GM15510 (cell line): ENCODE measurements at regions not wholly inside any gene's neighbourhood (a gene's known extent, or its start where the extent isn't known, plus 50 kb on each side); places are given as distances from the start of the nearest gene placed in this dataset.

Experiments
- POLR2A ChIP-seq: IDR thresholded peaks from 3 replicates; pipeline ENCODE4 v1.6.1; 2011; ENCODE audit warnings: borderline replicate concordance; ENCODE audit not compliant: insufficient read length; ENCODE audit errors: extremely low read depth

DNA sequence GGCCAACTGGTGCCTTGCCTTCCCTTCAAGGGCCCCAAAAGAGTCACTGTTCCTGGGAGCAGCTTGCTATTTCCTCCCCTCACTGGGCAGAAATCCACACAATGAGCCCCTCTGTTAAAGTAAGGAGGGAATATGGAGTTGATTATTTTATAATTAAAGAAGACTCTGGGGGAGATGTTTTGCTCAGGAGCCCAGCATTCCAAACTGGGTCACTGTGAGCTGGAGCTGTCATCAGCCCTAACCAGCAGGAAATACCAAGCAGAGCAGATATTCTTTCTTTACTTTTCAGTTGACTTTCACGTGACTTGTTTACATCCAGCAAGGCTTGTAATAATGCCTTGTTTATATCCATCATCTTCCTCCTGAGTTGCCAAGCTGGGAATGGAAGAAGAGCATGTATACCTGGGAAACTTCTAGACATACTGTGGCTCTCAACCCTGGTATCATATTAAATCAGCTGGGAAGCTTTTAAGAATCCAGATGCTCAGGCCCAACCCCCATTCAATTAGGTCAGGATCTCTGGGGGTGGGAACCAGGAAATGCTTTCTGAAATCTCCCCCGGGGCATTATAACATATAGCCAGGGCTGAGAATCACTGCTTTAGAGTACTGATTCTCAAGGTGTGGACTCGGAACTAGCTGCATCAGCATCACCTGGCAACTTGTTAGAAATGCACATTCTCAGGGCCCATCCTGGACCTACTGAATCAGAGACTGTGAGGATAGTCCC, 175.6 kb upstream of the MYLIP start:
- no peak for TF ChIP-seq POLR2A

DNA sequence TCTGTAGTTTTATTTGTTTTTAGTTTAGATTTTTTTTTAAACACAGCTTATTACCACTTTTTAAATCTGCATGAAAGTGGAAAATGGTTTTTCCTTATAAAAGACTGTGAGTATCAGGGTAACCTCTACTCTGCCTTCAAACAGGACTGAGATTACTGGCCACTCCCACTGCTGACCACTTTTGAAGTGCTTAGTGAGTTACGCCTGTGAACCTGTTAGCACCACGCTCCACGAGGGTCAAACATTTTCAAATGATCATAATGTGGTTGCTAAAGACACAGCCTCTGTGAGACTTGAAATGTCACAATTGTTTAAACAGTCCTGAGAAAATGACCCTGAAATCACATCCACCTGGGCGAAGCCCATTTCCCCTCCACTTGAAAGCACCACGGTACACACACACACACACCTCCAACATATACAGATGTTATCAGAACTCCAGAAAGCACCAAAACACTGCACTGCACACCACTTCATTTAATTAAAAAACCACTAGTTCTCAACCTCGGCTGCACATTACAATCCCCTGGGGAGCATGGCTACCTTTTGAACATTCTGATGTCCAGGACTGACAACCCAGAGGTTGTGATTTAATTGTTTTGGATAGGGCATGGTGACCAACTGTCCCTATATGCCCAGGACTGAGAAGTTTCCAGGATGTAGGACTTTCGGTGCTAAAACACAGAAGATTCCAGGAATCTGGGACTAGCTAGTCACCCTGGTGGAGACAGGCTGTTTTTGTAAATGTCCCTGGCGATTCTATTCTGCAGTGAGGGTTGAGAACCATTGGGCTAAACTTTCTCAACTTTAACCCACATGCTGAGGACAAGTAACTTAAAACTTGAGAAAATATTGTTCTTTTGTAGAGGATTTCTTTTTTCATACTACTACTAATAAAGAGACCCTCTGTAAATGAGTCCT, 176.4 kb upstream of the MYLIP start:
- no peak for TF ChIP-seq POLR2A

DNA sequence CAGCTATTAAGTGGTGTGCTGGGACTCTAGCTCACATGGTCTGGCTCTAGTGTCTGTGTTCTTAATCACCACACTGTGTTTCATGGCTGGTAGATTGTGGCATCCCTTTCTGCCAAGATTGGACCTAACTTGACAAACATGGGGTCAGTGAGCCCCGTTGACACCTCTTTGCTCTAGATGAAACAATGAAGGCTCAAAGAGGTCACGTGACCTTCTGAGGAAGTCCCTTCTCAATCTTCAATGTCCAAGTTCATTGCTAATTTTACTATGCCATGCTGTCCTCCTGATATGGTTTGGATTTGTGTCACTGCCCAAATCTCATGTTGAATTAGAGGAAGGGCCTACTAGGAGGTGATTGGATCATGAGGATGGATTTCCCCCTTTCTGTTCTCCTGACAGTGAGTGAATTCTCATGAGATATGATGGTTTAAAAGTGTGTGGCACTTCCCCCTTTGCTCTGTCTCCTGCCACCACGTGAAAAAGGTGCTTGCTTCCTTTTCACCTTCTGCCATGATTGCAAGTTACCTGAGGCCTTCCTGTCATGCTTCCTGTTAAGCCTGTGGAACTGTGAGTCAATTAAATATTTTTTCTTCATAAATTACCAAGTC, 177.8 kb upstream of the MYLIP start:
- no peak for TF ChIP-seq POLR2A

DNA sequence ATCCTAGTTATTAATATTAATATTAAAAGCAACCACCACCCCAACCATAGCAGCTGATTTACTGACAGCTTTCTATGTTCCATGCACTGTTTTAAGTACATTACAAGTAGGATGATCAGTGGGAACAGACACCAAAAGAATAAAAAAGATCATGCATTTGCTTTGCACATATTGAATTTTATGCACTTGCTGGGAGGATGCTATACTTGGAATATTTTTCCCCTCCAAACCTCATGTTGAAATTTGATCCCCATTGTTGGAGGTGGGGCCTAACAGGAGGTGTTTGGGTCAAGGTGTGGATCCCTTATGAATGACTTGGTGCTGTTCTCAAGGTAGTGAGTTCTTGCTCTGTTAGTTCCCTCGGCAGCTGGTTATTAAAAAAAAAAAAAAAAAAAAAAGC, 178.9 kb upstream of the MYLIP start:
- no peak for TF ChIP-seq POLR2A

DNA sequence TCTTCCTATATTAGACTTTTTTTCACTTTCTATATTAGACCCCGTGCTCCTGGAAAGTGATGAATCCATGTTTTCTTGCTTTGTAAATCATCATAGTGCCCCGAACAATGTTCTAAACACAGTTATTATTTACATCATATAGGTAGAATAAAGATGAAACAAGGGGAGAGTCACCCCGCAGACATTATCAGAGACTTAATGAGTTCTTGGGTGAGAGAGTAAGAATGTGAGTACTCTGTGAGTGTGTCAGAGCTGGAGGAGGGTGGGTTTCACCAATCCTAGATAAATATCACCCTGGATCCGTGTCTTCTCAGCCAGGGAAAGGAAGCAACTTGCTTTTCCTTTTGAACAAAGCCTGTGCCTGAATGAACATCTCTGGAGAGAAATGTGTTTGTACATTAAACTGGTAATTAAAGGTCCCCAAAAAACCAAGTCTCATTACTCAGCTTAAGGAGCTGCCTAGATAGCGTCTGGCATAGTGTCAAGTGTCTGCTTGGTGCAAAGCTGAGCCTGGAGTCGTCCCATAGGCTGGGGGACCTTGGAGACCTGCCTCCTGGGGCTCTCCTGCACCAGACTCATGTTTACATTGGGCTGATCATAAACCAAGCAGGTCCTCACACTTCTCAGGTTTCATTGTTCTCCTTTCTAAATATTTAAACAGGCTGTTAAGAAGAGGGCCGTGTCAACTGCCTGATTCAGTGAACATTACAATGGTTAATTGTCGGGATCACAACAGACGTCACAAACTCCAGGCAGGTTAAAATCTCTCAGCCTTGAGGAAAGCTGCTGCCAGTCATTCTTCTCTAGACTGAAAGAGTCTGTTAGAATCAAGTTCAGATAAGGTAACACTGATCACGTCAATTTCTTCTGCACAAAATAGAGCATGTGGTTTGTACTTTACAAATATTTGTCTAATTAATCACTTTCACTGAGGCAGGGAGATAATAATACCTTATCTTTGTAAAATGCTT, 179.7 kb upstream of the MYLIP start:
- TF ChIP-seq POLR2A = no peak

DNA sequence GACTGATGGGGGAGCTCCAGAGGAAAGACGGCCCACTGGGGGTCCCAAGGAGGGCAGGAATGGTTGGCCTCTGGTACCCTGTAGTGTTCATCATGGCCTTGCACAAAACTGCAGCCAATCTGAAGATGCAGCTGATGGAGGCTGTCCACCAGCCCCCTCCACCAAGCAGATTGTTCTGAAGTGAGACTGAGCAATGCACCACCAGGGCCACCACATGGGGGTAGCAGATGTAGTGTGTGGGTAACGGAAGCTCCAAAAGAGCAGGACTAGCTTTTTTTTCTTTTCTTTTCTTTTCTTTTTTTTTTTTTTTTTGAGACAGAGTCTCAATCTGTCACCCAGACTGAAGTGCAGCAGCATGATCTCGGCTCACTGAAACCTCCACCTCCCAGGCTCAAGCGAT, 181.0 kb upstream of the MYLIP start:
- no peak for TF ChIP-seq POLR2A

DNA sequence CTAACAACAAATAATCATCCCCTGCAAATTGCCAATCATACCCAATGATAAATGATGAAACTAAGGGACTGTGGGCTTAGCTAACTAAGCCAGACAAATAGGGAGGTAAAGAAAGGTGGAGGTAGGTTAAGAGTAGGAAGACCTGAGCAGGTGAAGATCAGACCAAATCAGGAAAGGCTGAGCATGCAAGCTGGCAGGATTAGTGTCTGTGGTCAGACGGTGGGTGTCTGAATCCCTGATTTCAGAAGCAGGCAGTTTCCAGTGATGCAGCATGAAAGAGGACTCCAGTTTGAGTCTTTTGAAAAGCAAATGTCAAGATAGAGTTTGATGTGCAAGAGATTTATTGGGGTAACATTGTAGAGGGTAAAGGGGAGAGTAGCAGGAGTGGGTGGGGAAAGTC, 181.4 kb upstream of the MYLIP start:
- TF ChIP-seq POLR2A = no peak

DNA sequence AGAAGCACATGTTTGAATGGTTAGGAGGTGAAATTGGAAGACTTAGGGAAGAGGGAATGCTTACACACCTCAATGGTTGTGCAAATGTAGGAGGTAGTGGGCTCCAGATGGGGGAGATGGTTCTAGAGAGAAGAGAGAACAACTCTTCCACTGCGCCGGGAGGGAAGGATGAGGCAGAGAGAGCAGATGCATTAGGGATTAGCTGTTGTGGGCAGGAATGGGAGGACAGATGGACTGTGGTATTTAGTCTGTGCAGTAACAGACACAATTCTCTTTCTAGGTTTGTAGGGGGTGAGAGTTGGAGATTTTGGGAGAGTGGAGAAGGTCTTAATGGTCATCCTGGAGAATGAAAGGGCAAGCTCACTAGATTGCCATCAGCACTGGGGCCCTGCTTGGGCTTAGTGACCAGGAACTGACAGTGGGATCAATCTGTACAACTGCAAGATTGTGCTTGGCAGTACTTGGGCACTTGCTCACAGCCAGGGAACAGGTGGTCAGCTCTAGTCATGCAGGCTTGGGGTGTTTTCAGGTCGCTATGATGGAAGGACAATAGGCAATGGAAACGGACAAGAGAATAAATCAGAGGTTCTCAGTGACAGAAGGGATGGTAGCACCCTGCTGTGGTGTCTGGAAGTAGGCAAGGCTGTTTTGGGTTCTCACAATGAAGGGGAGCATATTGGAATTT, 182.0 kb upstream of the MYLIP start:
- TF ChIP-seq POLR2A = no peak

DNA sequence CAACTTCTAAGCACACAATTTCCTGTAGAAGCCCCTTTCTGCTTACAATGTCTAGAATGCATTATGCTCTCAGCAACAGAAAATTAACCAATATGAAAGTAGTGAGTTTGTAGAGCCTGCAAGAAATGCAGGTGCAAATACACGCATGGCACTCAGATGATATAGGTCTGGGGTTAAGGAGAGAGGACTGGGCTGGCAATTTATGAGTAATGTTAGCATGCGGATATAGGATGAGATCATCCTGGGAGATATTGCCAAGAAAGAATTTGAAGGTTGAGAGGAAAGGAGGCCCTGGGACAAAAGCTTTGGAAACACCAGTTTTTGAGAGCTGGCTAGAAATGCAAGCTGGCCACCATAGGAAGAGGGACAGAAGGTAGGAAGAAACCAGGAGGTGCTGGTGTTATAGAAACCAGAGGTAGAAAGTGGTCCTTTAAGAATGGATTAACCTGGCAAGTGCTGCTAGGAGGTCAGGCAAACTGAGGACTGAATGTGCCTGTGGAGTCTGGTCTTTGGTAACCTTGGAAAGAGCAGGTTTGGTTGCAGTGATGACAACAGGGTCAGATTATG, 183.2 kb upstream of the MYLIP start:
- no peak for TF ChIP-seq POLR2A

DNA sequence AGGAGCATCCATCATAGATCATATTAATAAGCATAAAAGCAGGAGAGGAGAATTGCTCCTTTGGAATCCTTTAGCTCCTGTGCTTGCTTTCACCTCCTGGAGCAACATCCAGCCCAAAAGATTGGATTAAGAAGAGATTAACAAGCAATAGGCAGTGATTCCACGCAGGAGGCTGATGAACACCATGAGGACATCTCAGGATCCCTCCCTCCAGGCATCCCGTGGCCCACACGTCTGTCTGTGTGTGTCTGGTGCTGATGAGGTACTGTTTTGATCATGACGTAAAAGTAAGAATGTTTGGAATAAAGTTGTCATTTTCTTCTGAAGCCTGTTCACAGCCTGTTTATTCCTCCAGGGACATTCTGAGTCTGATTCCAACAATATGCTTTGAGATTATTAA, 185.5 kb upstream of the MYLIP start:
- no peak for TF ChIP-seq POLR2A

DNA sequence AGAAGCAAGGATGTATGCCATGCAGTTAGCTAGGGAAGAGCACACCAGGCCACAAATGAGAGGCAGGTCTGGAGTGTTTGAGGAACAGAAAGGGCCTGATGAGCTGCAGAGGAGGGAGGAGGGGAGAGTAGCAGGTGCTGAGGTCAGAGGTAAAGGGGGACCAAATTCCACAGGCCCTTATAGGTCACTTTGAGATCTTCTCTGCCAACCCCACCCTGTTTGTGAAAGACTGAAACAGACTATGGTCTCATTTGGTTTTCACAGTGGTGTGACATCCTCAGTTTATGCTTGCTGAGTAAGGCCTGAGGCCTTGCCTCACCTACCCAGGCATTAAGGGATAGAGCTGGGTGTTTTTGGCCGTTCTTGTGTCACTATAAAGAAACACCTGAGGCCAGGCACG, 187.7 kb upstream of the MYLIP start:
- TF ChIP-seq POLR2A = no peak

DNA sequence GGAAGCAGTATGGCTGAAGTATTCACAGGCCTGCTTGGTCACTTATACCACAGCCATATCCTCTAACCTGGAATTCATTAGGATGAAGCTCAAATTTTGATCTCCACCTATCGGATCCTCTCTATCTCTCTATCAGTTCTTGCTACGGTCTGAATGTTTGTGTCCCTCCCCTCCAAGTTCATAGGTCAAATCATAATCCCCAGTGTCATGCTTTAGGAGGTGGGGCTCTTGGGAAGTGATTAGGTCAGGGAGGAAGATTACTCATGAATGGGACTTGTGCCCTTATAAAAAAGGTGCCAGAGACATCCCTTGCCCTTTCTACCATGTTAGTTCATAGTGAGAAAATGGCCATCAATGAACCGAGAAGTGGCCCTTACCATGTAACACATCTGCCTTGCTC, 190.8 kb upstream of the MYLIP start:
- TF ChIP-seq POLR2A = no peak

DNA sequence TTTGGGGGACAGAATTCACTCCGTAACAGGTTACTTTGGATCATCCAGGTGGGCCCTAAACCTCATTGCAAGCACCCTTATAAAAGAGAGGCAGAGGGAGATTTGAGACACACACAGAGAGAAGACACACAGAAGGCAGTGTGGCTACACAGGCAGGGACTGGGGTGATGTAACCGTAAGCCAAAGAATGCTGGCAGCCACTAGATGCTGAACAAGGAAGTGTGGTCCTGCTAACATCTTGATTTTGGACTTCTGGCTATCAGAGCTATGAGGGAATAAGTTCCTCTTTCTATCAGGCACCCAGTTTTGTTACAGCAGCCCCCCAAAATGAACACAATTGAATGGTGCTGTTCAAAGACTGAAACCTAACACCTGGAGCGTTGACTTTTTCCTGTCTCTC, 191.3 kb upstream of the MYLIP start:
- TF ChIP-seq POLR2A = no peak
